ENCODE measurements at regions not wholly inside any gene's neighbourhood (a gene's known extent, or its start where the extent isn't known, plus 50 kb on each side); places are given as distances from the start of the nearest gene placed in this dataset.
"Not testable (repeated sequence)": the region's sequence is repeated elsewhere in the genome, so short reads cannot be mapped to it uniquely, and the experiment has no call there.

- DNase-seq, result no peak
Measured at GRCh38 chr2:66013456-66013855, 421.5 kb upstream of the MEIS1 start.

- no peak for DNase-seq
Measured at GRCh38 chr2:66003931-66004330, 431.0 kb upstream of the MEIS1 start.

- DNase-seq, result no peak
Measured at GRCh38 chr2:66001538-66001937, 433.4 kb upstream of the MEIS1 start.

- DNase-seq, result no peak
Measured at GRCh38 chr2:66000901-66001300, 434.0 kb upstream of the MEIS1 start.

- no peak for DNase-seq
Measured at GRCh38 chr2:65999796-66000195, 435.1 kb upstream of the MEIS1 start.

GRCh38 chr2:65999103-65999502, 435.8 kb upstream of the MEIS1 start:
- no peak for DNase-seq

- no peak for DNase-seq
Measured at GRCh38 chr2:65997961-65998360, 437.0 kb upstream of the MEIS1 start.

- no peak for DNase-seq
Measured at GRCh38 chr2:65992198-65992554, 442.7 kb upstream of the MEIS1 start.

GRCh38 chr2:65991381-65992197, 443.3 kb upstream of the MEIS1 start:
- no peak for DNase-seq

GRCh38 chr2:65985986-65986385, 448.9 kb upstream of the MEIS1 start:
- DNase-seq, result no peak

- no peak for DNase-seq
Measured at GRCh38 chr2:65980531-65980930, 454.4 kb upstream of the MEIS1 start.

GRCh38 chr2:65979446-65979845, 455.5 kb upstream of the MEIS1 start:
- no peak for DNase-seq

GRCh38 chr2:65974067-65974723, 460.7 kb upstream of the MEIS1 start:
- no peak for DNase-seq

GRCh38 chr2:65969161-65969560, 465.8 kb upstream of the MEIS1 start:
- no peak for DNase-seq

GRCh38 chr2:65963303-65963702, 471.6 kb upstream of the MEIS1 start:
- DNase-seq, result not testable (repeated sequence)

- no peak for DNase-seq
Measured at GRCh38 chr2:65960953-65961352, 474.0 kb upstream of the MEIS1 start.

- no peak for DNase-seq
Measured at GRCh38 chr2:65957886-65958285, 477.0 kb upstream of the MEIS1 start.

GRCh38 chr2:65957454-65957853, 477.5 kb upstream of the MEIS1 start:
- no peak for DNase-seq

GRCh38 chr2:65955259-65955658, 479.7 kb upstream of the MEIS1 start:
- no peak for DNase-seq

GRCh38 chr2:65952966-65953761, 481.8 kb upstream of the MEIS1 start:
- no peak for DNase-seq

GRCh38 chr2:65944213-65944612, 490.7 kb upstream of the MEIS1 start:
- DNase-seq, result no peak

GRCh38 chr2:65943099-65943786, 491.7 kb upstream of the MEIS1 start:
- DNase-seq, result no peak

GRCh38 chr2:65940856-65941255, 494.1 kb upstream of the MEIS1 start:
- DNase-seq, result no peak
